Activated naive CD8-positive, alpha-beta T cell (primary cell): ENCODE measurements at regions not wholly inside any gene's neighbourhood (a gene's known extent, or its start where the extent isn't known, plus 50 kb on each side); places are given as distances from the start of the nearest gene placed in this dataset.

Source experiments
- H3K27ac Mint-ChIP-seq: one replicate; pipeline ENCODE4 v1.8.0; 2021; ENCODE audit warnings: mixed read lengths
- H3K27me3 Mint-ChIP-seq: one replicate; pipeline ENCODE4 v1.8.0; 2021; ENCODE audit warnings: mixed read lengths
- H3K36me3 Mint-ChIP-seq: one replicate; pipeline ENCODE4 v1.8.0; 2021; ENCODE audit warnings: mixed read lengths
- H3K4me1 Mint-ChIP-seq: one replicate; pipeline ENCODE4 v1.8.0; 2021; ENCODE audit warnings: low read depth, mixed read lengths
- H3K4me3 Mint-ChIP-seq: one replicate; pipeline ENCODE4 v1.8.0; 2021; ENCODE audit warnings: mild to moderate bottlenecking, mixed read lengths
- H3K9me3 Mint-ChIP-seq: one replicate; pipeline ENCODE4 v1.8.0; 2021; ENCODE audit warnings: low read depth, mixed read lengths

DNA sequence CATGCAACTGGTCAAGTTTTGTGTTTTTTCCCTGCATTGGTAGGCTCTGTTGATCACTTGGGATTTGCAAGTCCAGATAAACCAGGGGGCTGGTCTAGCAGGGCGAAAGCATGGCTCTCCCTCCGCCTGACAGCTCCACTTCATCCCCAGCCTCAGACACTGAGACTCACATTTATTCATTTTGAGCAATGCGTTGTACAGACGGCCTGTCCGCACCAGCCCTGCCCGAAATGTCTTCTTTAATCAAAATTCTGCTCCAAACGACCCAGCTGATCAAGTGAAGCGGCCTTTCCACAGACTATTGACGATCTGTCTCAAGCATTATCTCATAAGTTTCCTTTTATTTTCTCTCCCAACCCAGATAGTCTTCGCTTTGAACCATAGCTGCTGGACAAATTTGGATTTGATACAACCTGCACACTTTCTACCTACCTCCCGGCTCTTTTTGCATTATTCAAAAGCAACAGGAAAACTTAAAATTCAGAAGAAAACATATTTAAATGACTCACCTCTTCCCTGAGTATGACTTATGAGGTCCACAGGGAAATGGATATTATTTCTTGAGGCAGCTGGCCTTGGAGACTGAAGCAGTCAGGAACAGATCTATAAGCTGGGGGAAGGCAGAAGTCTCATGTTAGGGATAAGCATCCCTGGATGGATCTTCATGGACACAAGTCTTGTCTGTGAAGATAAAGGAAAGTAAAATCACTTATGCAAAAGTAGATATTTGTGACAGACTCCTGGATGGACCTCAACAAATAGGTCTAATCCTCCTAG, 498.9 kb upstream of the MGMT start:
- Mint-ChIP-seq H3K4me3 (no peak overlapping the region), H3K27me3 (peaks cover 3% of the 10 kb centered on the region), H3K36me3 (no peaks in the 10 kb centered on the region), H3K4me1 (no peaks in the 10 kb centered on the region), H3K9me3 (no peaks in the 10 kb centered on the region), H3K27ac (no peak overlapping the region)

DNA sequence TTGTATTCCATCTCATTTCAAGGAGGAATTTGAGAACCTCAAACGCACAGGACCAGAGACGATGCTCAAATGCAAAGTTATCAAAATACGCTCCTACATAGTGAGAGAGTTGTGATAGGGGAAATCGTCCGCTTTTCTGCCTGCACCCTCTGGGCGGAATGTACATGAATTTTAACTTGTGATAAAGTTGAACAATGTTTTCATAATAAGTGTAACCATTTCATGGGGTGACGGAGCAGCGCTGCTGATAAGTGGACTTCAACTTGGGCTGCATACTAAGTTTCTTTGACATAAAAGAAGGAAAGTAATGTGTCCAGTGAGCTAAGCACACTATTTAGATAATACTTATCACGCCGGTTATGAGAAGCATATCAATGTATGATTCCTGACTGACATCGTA, 497.5 kb upstream of the MGMT start:
- H3K27me3 Mint-ChIP-seq, result peaks cover 3% of the 10 kb centered on the region
- no peaks in the 10 kb centered on the region for H3K36me3 Mint-ChIP-seq
- H3K27ac Mint-ChIP-seq, result no peak overlapping the region
- no peak overlapping the region for H3K4me3 Mint-ChIP-seq
- no peaks in the 10 kb centered on the region for H3K4me1 Mint-ChIP-seq
- H3K9me3 Mint-ChIP-seq, result no peaks in the 10 kb centered on the region

DNA sequence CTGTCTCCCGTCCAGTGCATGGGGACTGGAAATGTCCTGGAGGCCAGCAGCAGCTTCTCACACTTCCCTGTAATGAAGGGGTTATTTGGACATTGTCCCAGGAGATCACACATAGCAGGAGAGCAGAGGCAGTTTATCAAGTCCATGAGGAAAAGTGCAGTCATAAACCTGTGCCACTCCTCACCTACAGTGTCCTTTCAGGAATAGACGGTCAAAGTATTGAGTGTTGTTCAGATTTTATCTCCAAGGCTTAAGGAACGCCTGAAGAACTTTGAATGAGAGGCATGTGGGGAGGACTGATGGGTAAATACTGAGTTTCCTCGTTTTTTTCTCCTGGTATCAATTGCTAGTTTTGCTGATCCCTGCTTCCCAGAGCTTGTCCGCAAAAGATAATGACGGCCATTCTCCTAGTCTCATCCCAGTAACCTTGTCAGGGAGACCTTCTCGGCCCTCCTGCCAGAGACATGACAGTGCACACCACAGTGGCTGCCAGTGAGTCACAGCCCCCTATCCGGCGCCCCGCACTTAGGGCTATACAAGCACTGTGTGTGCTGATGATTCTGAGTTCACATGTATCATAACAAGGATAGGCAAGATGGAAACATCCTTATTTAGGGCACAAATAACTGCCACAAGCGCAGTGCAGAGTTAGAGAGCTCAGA, 495.5 kb upstream of the MGMT start:
- no peaks in the 10 kb centered on the region for H3K36me3 Mint-ChIP-seq
- no peaks in the 10 kb centered on the region for H3K4me1 Mint-ChIP-seq
- no peaks in the 10 kb centered on the region for H3K9me3 Mint-ChIP-seq
- no peak overlapping the region for H3K4me3 Mint-ChIP-seq
- no peak overlapping the region for H3K27ac Mint-ChIP-seq
- peaks cover 3% of the 10 kb centered on the region for H3K27me3 Mint-ChIP-seq

DNA sequence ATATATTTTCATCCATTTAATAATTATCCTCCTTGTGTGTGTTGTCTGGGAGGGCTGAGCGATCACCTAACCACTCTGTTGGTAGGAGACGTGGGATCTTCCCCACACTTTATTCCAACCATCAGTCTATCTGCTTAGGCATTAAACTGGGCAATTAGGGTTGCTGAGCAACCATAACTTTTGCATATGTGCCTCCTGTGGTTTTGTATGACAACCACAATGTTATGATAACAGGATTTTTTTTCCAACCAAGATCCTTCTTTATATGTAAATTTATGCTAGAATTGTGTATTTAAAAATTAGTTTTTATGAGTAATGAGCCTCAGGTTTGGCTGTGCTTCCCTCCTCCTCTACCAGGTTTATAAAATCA, 495.0 kb upstream of the MGMT start:
- H3K27me3 Mint-ChIP-seq, result peaks cover 3% of the 10 kb centered on the region
- no peak overlapping the region for H3K4me3 Mint-ChIP-seq
- no peak overlapping the region for H3K27ac Mint-ChIP-seq
- no peaks in the 10 kb centered on the region for H3K4me1 Mint-ChIP-seq
- H3K9me3 Mint-ChIP-seq, result no peaks in the 10 kb centered on the region
- no peaks in the 10 kb centered on the region for H3K36me3 Mint-ChIP-seq

DNA sequence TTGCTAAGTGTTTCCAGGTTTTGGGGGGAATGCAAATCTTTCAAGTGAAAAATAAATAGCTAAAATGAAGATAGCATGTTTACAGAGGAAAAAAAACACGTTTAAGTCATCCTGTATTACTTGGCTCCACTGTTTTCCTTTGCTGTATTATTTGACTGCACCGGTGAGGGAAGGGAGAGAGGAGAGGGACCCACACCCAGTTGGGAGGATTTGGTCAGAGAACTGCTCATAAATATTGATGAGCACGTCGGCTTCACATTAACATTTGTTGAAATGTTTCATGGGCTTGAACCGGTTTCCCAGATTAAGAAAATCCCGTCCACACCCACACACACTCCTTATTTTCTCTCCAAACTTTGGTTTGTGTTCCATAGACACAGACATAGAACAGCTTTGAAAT, 493.8 kb upstream of the MGMT start:
- H3K9me3 Mint-ChIP-seq, result no peaks in the 10 kb centered on the region

DNA sequence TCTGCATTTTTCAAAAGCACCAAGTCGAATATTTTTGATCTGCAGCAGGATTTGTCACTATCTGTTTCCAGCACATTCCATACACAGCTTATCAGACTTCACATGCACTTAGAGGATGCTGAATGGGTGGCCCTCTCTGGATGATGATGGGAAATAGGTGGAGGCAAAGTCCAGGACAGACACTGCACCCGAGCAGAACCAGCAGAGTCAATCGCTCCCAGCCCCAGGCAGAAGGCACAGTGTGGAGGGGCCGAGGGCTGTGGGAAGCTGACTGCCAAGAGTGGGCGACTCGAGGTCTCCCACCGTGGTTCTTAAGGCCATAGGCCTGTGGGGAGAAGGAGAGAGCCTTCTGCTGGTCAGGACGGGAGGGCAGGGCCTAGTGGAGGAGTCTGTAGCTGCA, 490.2 kb upstream of the MGMT start:
- Mint-ChIP-seq H3K4me1 (no peaks in the 10 kb centered on the region), H3K36me3 (no peaks in the 10 kb centered on the region), H3K9me3 (no peaks in the 10 kb centered on the region), H3K4me3 (no peak overlapping the region), H3K27me3 (no peaks in the 10 kb centered on the region), H3K27ac (no peak overlapping the region)

More for the DNA sequence above, 493.8 kb upstream of the MGMT start:
- Mint-ChIP-seq H3K4me3 (no peak overlapping the region), H3K4me1 (no peaks in the 10 kb centered on the region), H3K27me3 (peaks cover 2% of the 10 kb centered on the region), H3K27ac (no peak overlapping the region), H3K36me3 (no peaks in the 10 kb centered on the region)

DNA sequence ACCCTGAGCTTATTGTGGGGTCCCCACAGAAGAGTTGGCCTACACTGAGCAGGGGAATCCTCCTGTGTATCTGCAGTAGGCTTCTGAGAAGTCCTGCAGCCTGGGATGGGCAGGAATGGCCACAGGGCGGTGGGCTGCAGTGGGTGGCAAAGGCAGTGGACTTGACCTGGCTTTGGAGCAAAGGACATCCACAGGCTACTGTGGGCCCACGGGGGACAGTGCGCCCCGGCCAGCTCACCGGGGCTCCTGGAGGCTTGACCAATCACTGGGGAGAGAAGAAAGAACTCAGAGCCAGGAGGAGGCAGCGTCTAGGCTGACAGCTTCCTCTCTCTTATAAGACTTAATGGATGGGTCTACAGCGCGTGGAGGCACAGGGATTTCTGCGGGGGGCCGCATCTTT, 488.8 kb upstream of the MGMT start:
- Mint-ChIP-seq H3K27ac (no peak overlapping the region), H3K9me3 (no peaks in the 10 kb centered on the region), H3K27me3 (no peaks in the 10 kb centered on the region), H3K36me3 (no peaks in the 10 kb centered on the region), H3K4me3 (no peak overlapping the region), H3K4me1 (no peaks in the 10 kb centered on the region)

DNA sequence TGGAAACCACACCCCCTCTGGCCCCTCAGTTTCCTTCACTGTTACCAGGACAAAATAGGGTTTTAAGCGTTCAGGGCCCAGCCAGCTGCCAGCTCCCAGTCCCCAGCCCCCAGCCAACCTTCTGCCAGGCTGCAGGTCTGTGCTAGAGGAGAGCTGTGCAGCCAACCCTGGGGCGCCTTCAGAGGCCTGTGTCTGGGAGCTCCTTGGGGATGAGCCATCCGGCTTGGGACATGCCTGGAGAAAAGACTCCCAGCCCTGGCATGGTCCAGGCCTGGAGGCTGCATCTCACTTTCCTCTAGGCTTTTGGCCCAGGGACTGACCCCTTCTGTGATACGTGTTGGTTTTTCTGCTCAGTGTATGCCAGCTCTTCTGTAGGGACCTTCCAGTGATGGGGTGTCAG, 487.6 kb upstream of the MGMT start:
- Mint-ChIP-seq H3K4me1 (no peaks in the 10 kb centered on the region), H3K9me3 (no peaks in the 10 kb centered on the region), H3K27ac (no peak overlapping the region), H3K27me3 (no peaks in the 10 kb centered on the region), H3K4me3 (no peak overlapping the region), H3K36me3 (no peaks in the 10 kb centered on the region)

DNA sequence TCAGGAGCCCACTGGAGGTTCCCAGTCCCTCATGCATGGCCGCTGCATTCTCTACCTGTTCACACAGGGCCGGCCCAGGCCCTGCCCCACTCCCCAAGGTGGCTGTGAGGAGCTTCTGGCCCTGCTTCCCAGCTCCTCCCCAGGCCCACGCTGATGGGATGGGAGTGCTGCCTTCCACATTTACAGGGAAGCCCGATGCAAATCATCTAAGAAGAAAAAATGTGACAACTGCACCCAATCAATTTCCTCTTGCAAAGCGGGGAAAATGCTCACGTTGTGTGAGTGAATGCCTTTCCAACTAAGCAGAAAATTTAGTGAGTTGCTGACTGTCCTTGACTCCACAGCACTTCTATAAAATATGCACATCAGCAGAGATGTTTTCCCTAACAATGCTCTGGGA, 485.8 kb upstream of the MGMT start:
- Mint-ChIP-seq H3K4me1 (no peaks in the 10 kb centered on the region), H3K9me3 (no peaks in the 10 kb centered on the region), H3K27me3 (peaks cover 1% of the 10 kb centered on the region), H3K36me3 (no peaks in the 10 kb centered on the region), H3K27ac (no peak overlapping the region), H3K4me3 (no peak overlapping the region)

DNA sequence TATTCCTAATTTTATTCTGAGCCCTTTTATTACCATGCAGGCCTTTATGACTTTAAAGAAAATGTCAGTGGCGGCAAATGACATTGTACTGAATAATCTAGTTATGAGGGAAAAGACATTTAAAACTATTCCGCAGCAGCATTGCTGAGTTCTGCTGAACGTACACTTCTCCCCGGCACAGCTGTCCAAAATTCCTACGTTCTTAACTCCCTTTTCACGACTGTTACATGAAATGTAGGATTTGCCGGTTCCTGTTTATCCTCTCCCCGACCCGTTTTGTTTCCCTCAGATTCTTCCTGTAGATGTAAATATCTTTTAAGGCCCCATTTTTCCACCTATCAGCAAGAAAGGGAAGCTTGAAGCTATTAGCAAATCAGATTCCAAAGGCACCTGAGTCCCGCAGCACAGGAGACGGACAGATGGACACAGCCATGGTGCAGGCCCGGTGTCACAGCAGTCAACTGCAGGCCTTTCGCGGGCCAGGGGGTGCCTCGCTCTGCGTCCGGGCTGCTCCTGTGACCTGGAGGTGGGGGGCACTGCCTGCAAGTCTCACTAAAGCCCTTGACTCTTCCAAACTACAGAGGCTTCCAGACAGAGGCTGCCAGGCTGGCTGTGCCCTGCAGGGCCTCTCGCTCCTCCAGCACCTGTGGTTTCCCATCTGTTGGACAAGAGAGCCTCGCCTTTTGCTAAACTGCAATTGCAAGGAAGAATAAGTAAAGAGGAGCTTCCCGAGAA, 485.0 kb upstream of the MGMT start:
- Mint-ChIP-seq H3K36me3 (no peaks in the 10 kb centered on the region), H3K4me3 (no peak overlapping the region), H3K9me3 (no peaks in the 10 kb centered on the region), H3K27me3 (peaks cover 1% of the 10 kb centered on the region), H3K4me1 (no peaks in the 10 kb centered on the region), H3K27ac (no peak overlapping the region)

DNA sequence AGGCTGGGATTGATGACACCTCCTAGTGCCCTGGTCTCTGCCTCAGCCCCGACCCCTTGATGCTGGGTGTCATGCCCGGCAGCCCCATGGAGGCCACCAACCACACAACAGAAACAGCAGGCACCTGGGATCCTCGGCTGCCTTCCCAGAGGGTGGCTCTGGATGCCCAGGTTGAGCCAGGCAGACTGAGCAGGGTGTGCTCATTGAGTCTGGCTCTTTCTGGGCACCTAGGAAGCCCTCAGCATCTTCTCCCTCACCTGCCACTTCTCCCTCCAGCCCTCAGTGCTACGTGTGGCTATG, 484.5 kb upstream of the MGMT start:
- Mint-ChIP-seq H3K4me3 (no peak overlapping the region), H3K9me3 (no peaks in the 10 kb centered on the region), H3K27ac (no peak overlapping the region), H3K36me3 (no peaks in the 10 kb centered on the region), H3K4me1 (no peaks in the 10 kb centered on the region), H3K27me3 (peaks cover 1% of the 10 kb centered on the region)

DNA sequence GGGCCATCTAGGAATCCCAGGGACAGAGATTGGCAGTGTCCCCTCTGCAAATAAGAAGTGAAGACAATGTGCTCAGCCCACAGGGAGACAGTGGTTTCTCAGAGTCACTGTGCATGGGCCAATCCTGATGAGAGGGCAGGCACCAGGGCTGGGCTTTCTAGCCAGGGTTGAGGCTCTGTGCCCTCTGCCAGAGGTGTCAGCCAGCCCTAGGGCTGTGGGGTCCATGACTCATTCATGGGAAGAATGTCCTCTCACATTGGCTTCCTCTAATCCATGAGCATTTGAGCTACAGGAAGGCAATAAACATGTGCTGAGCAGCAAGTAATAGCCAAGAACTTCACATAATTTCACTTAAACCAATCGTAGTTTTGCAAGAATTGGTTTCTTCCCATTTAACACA, 482.0 kb upstream of the MGMT start:
- no peak overlapping the region for H3K4me3 Mint-ChIP-seq
- H3K9me3 Mint-ChIP-seq, result no peaks in the 10 kb centered on the region
- H3K27me3 Mint-ChIP-seq, result peaks cover 1% of the 10 kb centered on the region
- no peaks in the 10 kb centered on the region for H3K36me3 Mint-ChIP-seq
- H3K27ac Mint-ChIP-seq, result no peak overlapping the region
- H3K4me1 Mint-ChIP-seq, result no peaks in the 10 kb centered on the region

DNA sequence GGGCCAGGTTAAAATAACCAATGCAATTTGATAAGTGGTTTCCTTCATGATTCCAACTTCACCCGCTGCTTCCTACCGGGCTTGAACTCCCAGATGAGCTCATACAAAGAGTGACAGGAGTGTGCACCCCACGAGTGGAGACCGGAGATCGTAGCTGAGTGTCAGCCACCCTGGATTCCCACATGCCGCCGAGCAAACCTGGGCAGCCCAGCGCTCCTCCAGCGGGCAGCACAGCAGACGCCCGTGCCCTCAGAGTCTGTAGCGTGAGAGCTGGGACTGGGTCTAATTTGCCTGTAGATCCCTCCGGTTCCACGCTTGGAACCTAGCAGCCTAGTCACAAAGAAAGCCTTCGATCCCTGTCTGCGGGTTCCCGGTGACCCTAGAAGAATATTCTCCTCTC, 476.1 kb upstream of the MGMT start:
- no peak overlapping the region for H3K27ac Mint-ChIP-seq

DNA sequence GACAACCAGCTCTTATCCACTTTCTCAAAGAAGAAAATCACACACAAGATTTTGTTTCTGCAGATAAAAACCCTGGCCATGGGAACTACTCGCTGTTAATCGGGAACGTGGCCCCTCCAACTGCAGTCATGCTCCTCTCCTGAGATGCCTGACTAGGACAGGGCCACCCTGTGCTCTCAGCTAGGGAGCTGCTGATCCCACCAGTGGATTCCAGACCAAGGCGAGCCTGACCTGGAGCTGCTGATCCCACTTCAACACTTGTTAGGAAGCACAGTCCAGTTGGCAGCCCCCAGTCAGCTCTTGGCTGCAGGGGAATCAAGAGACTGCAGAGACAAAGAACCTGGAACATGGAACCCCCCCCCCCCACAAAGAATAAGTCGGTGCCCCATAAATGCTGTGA, 474.3 kb upstream of the MGMT start:
- no peaks in the 10 kb centered on the region for H3K4me1 Mint-ChIP-seq
- no peaks in the 10 kb centered on the region for H3K27me3 Mint-ChIP-seq

More for the DNA sequence above, 476.1 kb upstream of the MGMT start:
- H3K9me3 Mint-ChIP-seq, result no peaks in the 10 kb centered on the region
- no peaks in the 10 kb centered on the region for H3K36me3 Mint-ChIP-seq
- no peak overlapping the region for H3K4me3 Mint-ChIP-seq
- no peaks in the 10 kb centered on the region for H3K4me1 Mint-ChIP-seq
- H3K27me3 Mint-ChIP-seq, result no peaks in the 10 kb centered on the region

DNA sequence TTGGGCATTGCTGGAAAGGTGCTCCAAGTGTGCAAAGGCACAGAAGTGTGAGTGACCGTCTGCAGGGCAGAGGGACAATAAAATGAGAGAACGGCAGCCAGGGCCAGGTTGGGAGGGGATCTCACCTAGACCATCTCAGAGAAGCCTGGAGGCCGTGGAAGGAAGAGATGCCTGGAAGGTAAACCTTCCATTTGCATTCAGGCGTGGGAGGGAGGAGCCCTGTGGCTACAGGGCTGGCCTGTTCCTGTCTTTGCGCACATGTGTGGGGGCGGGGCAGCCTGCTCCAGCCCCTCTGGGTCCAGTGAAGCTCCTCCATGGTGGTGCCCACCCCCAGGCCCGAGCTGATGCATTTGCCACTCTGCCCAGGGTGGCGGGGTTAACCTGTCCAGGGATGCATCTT, 473.6 kb upstream of the MGMT start:
- Mint-ChIP-seq H3K4me1 (no peaks in the 10 kb centered on the region), H3K4me3 (no peak overlapping the region), H3K27me3 (no peaks in the 10 kb centered on the region), H3K27ac (no peak overlapping the region), H3K36me3 (no peaks in the 10 kb centered on the region), H3K9me3 (no peaks in the 10 kb centered on the region)

More for the DNA sequence above, 474.3 kb upstream of the MGMT start:
- H3K36me3 Mint-ChIP-seq, result no peaks in the 10 kb centered on the region
- H3K9me3 Mint-ChIP-seq, result no peaks in the 10 kb centered on the region
- no peak overlapping the region for H3K4me3 Mint-ChIP-seq
- no peak overlapping the region for H3K27ac Mint-ChIP-seq
